Pancreas (tissue), 10 donors: ENCODE measurements at regions not wholly inside any gene's neighbourhood (a gene's known extent, or its start where the extent isn't known, plus 50 kb on each side); places are given as distances from the start of the nearest gene placed in this dataset.

Experiments used
- ATAC-seq, 4 donors: fragments of 200-7000 bp; cut with Tn5 transposase; one replicate each; pipeline versions ENCODE4 v1.8.0 to v1.9.1; 2020; ENCODE audit warnings: mild to moderate bottlenecking in 4 of 4, moderate library complexity in 4 of 4
- DNase-seq, 6 donors: peaks; one replicate each; pipeline ENCODE4 v3.0.0-alpha.2; 2020
- FAIRE-seq: peaks from 2 replicates; lab custom pipeline; 2012; peaks lifted over from hg19 to GRCh38; lab: Jason Lieb, UNC
- H3K27ac ChIP-seq, 4 donors: fragments of 200-600 bp; sonication (generic); 1 replicate in 3 of 4; 2 replicates in 1 of 4; pipeline versions ENCODE4 v1.5.0 to v1.8.0; 2020
- H3K27me3 ChIP-seq, 4 donors: fragments of 200-600 bp; one replicate each; pipeline ENCODE4 v1.8.0; 2021
- H3K36me3 ChIP-seq, 3 donors: fragments of 200-600 bp; sonication (generic) in 1 of 3; one replicate each; pipeline versions ENCODE4 v1.5.0 to v1.8.0; 2020 to 2021
- H3K4me1 ChIP-seq, 3 donors: fragments of 200-600 bp; one replicate each; pipeline ENCODE4 v1.8.0; 2021
- H3K4me3 ChIP-seq, 4 donors: fragments of 200-600 bp; sonication (generic) in 2 of 4; one replicate each; pipeline versions ENCODE4 v1.5.0 to v1.8.0; 2020 to 2021
- H3K9me3 ChIP-seq, 4 donors: fragments of 200-600 bp; one replicate each; pipeline ENCODE4 v1.8.0; 2021
- WGBS, 2 donors: extraction: QIAGEN DNeasy Blood & Tissue Kit; methylation state at CpG; one replicate each; pipeline ENCODE4 v1.1.7; 2013; 5-methylcytosine and 5-hydroxymethylcytosine counted together
- intact Hi-C, 3 donors: fragments of 100-400 bp; cut with DNase I; formaldehyde crosslinking; loops; one replicate each; pipeline versions ENCODE4 v1.11.1 to v1.14.2; 2022
- TF ChIP-seq, protein P1 (sequence below), 4 donors: fragments of 200-600 bp; sonication (generic) in 3 of 4; IDR thresholded peaks; one replicate each; pipeline versions ENCODE4 v1.5.0 to v1.8.0; 2021; ENCODE audit warnings: antibody characterized with exemption in 4 of 4
- donor health status: healthy with polysubstance abuse.
- donor health status: DM: no; HTN: no; CAD: no; lungs with moderate emphysema.
- donor health status: DM: no; HTN: no; CAD: no.
- donor health status: control.
- donor health status: control.
- donor health status: Bipolar disorder and iron deficiency.
- donor health status: DM: yes; HTN: yes; CAD: no.
- donor health status: DM: no; HTN: no; CAD: no.
- donor health status: DM: no; HTN: no; CAD: no.
- donor health status: DM: yes; HTN: yes; CAD: no.

DNA sequence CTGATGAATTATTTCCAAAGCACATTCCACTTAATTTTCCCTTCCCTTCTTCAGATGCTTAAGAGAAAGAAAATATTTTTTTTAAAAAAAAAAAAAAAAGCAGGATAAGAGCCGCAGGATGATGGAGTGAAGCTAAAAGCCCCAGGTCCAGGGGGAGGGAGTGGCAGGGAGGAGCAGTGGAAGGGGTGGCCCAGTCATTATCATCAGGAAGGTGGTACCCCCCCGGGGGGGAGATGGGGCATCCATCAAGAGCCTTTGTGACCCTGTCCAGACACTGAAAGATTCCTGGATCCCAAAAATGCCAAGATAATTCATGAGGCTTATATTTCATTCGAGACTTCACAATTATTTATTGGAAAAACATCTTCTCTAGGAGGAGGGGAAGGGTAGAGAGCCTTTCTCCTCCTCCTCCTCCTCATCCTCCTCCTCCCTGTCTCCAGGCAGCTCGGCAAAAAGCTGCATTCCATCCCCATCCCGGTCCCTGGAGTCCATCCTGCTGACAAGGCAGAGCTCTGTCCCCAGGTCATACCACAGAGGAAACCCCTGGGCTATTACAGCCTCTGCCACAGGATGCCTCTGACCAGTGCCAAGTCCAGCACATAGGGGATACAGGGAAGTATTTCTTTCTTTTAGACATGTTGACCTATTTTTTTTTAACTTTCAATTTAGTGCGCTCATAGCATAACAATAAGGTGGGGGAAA, 125.3 kb downstream of the TWIST2 start:
- Histone ChIP-seq H3K4me3 (no peak overlapping the region), H3K27ac (no peak overlapping the region), H3K9me3 (no peaks in the 10 kb centered on the region), H3K36me3 (no peaks in the 10 kb centered on the region), H3K27me3 (no peaks in the 10 kb centered on the region), H3K4me1 (no peaks in the 10 kb centered on the region)
- DNase-seq (no peak), FAIRE-seq (no peak), ATAC-seq (peak in 1 of 4 donors; percentile 24)
- 47 to 51% methylated on average over 6 of the region's 6 CpGs for WGBS, 2 donors
- TF ChIP-seq, protein P1, sequence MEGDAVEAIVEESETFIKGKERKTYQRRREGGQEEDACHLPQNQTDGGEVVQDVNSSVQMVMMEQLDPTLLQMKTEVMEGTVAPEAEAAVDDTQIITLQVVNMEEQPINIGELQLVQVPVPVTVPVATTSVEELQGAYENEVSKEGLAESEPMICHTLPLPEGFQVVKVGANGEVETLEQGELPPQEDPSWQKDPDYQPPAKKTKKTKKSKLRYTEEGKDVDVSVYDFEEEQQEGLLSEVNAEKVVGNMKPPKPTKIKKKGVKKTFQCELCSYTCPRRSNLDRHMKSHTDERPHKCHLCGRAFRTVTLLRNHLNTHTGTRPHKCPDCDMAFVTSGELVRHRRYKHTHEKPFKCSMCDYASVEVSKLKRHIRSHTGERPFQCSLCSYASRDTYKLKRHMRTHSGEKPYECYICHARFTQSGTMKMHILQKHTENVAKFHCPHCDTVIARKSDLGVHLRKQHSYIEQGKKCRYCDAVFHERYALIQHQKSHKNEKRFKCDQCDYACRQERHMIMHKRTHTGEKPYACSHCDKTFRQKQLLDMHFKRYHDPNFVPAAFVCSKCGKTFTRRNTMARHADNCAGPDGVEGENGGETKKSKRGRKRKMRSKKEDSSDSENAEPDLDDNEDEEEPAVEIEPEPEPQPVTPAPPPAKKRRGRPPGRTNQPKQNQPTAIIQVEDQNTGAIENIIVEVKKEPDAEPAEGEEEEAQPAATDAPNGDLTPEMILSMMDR (IDR thresholded peaks at IDR 0.05) = no peak
- intact Hi-C loops = no loop called here

DNA sequence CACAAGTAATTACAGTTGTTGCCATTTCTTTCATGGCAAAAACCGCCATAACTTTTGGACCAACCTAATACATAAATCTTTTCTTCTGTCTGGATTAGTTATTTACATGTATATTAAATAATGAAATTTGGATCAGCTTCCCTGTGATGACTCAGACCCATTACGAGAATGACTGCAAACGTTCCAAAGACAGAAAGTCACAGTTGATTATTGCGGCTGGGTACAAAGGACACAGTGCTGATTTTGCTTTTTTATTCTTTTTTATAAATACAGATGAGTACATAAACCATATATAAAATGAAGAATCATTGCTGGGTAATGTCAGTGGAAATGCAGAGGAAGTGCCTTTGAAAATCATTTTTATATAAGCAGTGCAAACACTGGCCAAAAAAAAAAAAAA, 126.2 kb downstream of the TWIST2 start:
- intact Hi-C loops = no loop called here
- FAIRE-seq (no peak), ATAC-seq (peak in 1 of 4 donors; percentile 32), DNase-seq (no peak)
- Histone ChIP-seq H3K4me1 (no peaks in the 10 kb centered on the region), H3K27ac (no peak overlapping the region), H3K9me3 (no peaks in the 10 kb centered on the region), H3K4me3 (no peak overlapping the region), H3K27me3 (no peaks in the 10 kb centered on the region), H3K36me3 (no peaks in the 10 kb centered on the region)
- WGBS, 2 donors = 53 to 75% methylated on average over 4 of the region's 4 CpGs
- TF ChIP-seq, protein P1 (IDR thresholded peaks at IDR 0.05) = no peak

DNA sequence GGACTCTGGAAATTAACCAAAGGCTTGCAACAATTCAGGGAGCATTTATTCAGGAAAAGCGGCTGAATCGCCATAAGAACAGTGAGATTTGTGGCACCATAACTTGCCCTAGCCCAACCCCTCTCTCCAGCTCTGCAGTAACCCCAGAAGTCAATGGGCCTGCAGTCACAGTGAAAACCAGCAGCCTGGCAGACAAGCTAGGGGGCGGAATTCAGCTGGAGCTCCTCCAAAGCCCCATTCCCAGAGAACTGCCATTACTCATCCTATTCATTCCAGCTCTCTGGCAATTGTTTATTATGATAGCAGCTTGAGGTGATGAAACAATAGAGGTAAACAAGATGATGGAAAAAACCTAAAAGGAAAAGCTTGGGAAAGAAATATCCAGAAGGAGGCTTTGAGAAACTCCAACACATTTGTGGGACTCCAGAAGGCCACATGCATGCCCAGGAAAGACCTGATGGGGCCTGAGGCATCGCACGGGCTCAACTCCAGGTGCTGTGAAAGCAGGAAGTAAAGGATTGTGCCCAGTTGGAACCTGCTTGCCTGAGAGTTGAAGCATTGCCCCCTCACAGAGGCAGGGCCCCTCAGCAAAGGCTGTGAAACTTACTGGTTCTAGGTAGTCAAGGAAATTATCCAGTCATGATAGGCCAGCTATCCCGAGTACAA, 126.7 kb downstream of the TWIST2 start:
- Histone ChIP-seq H3K36me3 (no peaks in the 10 kb centered on the region), H3K9me3 (no peaks in the 10 kb centered on the region), H3K27me3 (no peaks in the 10 kb centered on the region), H3K4me3 (no peak overlapping the region), H3K27ac (no peak overlapping the region), H3K4me1 (no peaks in the 10 kb centered on the region)
- DNase-seq (no peak), FAIRE-seq (no peak), ATAC-seq (peak in 1 of 4 donors; percentile 28)
- WGBS, 2 donors = 64 to 69% methylated on average over 6 of the region's 6 CpGs
- intact Hi-C loops = no loop called here
- TF ChIP-seq, protein P1 (IDR thresholded peaks at IDR 0.05) = no peak

DNA sequence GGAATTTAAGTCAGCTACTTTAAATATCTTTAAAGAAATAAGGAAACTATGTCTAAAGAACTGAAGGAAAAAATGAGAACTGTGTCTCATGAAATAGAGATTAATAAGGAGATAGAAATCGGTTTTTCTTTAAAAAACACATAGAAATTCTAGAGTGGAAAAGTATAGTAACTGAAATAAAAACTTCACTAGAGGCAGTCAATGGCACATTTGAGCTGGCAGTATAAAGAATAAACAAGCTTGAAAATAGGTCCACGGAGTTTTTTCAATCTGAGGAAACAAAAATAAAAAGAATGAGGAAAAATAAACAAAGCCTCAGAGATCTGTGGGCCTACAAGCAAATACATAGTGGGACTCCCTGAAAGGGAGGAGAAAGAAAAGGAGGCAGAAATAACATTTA, 127.5 kb downstream of the TWIST2 start:
- Histone ChIP-seq H3K27me3 (no peaks in the 10 kb centered on the region), H3K4me3 (no peak overlapping the region), H3K9me3 (no peaks in the 10 kb centered on the region), H3K4me1 (no peaks in the 10 kb centered on the region), H3K27ac (no peak overlapping the region), H3K36me3 (no peaks in the 10 kb centered on the region)
- TF ChIP-seq, protein P1 (IDR thresholded peaks at IDR 0.05) = no peak
- WGBS, 2 donors = 32 to 58% methylated on average over 2 of the region's 2 CpGs
- DNase-seq (no peak), ATAC-seq (no peak), FAIRE-seq (no peak)
- intact Hi-C loops = no loop called here

DNA sequence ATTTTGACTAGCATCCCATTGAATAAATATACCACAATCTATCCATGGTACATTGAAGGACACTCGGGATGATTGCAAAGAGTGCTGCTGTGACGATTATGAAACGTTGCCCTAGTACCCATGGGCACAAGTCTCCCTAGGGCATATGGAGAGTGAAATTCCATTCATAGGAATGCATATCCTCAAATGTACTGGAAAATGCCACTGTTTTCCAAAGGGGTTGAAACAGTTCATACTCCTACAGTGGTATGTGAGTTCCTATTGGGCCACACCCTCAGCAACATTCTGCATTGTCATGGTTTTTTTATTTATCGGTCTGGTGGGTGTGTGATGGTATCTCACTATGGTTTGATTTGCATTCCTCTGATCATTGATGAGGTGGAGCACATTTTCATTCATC, 130.6 kb downstream of the TWIST2 start:
- no peak for FAIRE-seq
- no peaks in the 10 kb centered on the region for H3K4me1 ChIP-seq
- H3K36me3 ChIP-seq = no peaks in the 10 kb centered on the region
- no peak overlapping the region for H3K27ac ChIP-seq
- 52 to 72% methylated on average over 4 of the region's 4 CpGs for WGBS, 2 donors
- TF ChIP-seq, protein P1 (IDR thresholded peaks at IDR 0.05) = no peak
- no peak for DNase-seq
- H3K27me3 ChIP-seq = no peaks in the 10 kb centered on the region
- H3K9me3 ChIP-seq = no peaks in the 10 kb centered on the region
- no peak overlapping the region for H3K4me3 ChIP-seq
- intact Hi-C loops = no loop called here
- no peak for ATAC-seq
